Ishikawa (cell line): ENCODE measurements at regions not wholly inside any gene's neighbourhood (a gene's known extent, or its start where the extent isn't known, plus 50 kb on each side); places are given as distances from the start of the nearest gene placed in this dataset.

Experiments
- CEBPB ChIP-seq: IDR thresholded peaks from 2 replicates; pipeline ENCODE4 v1.6.1; 2012
- CREB1 ChIP-seq: IDR thresholded peaks from 2 replicates; pipeline ENCODE4 v1.6.1; 2012; ENCODE audit warnings: low read depth
- EGR1 ChIP-seq: IDR thresholded peaks from 2 replicates; pipeline ENCODE4 v1.6.1; 2012
- EP300 ChIP-seq: IDR thresholded peaks from 2 replicates; pipeline ENCODE4 v1.6.1; 2012; ENCODE audit warnings: borderline replicate concordance
- FOXM1 ChIP-seq: IDR thresholded peaks from 2 replicates; pipeline ENCODE4 v1.6.1; 2012; ENCODE audit warnings: low read depth, borderline replicate concordance
- NFIC ChIP-seq: IDR thresholded peaks from 2 replicates; pipeline ENCODE4 v1.6.1; 2012
- RAD21 ChIP-seq: IDR thresholded peaks from 2 replicates; pipeline ENCODE4 v1.6.1; 2012; ENCODE audit warnings: low read depth
- TAF1 ChIP-seq: IDR thresholded peaks from 2 replicates; pipeline ENCODE4 v1.6.1; 2012; ENCODE audit warnings: low read depth, mild to moderate bottlenecking
- TCF12 ChIP-seq: IDR thresholded peaks from 2 replicates; pipeline ENCODE4 v1.6.1; 2012; ENCODE audit warnings: low read depth
- TEAD4 ChIP-seq: IDR thresholded peaks from 2 replicates; pipeline ENCODE4 v1.6.1; 2012
- USF1 ChIP-seq: IDR thresholded peaks from 2 replicates; pipeline ENCODE4 v1.6.1; 2012
- YY1 ChIP-seq: IDR thresholded peaks from 2 replicates; pipeline ENCODE4 v1.6.1; 2012; ENCODE audit warnings: low read depth
- ZBTB7A ChIP-seq: IDR thresholded peaks from 2 replicates; pipeline ENCODE4 v1.6.1; 2012; ENCODE audit warnings: low read depth
- TF ChIP-seq, protein P1 (sequence below): IDR thresholded peaks from 2 replicates; pipeline ENCODE4 v1.6.1; 2012; ENCODE audit warnings: low read depth, mild to moderate bottlenecking
- TF ChIP-seq, protein P2 (sequence below): IDR thresholded peaks from 2 replicates; pipeline ENCODE4 v1.6.1; 2012

- TF ChIP-seq RAD21 (no peak), NFIC (peak; percentile 66), YY1 (no peak), ZBTB7A (no peak), FOXM1 (no peak), EGR1 (no peak), TAF1 (no peak), CEBPB (no peak), CREB1 (no peak), TCF12 (peak; percentile 16; the same call in 1 of the 2 replicates), USF1 (no peak), TEAD4 (peak; percentile 69), EP300 (peak; percentile 38; the same call in 1 of the 2 replicates)
- TF ChIP-seq, protein P1, sequence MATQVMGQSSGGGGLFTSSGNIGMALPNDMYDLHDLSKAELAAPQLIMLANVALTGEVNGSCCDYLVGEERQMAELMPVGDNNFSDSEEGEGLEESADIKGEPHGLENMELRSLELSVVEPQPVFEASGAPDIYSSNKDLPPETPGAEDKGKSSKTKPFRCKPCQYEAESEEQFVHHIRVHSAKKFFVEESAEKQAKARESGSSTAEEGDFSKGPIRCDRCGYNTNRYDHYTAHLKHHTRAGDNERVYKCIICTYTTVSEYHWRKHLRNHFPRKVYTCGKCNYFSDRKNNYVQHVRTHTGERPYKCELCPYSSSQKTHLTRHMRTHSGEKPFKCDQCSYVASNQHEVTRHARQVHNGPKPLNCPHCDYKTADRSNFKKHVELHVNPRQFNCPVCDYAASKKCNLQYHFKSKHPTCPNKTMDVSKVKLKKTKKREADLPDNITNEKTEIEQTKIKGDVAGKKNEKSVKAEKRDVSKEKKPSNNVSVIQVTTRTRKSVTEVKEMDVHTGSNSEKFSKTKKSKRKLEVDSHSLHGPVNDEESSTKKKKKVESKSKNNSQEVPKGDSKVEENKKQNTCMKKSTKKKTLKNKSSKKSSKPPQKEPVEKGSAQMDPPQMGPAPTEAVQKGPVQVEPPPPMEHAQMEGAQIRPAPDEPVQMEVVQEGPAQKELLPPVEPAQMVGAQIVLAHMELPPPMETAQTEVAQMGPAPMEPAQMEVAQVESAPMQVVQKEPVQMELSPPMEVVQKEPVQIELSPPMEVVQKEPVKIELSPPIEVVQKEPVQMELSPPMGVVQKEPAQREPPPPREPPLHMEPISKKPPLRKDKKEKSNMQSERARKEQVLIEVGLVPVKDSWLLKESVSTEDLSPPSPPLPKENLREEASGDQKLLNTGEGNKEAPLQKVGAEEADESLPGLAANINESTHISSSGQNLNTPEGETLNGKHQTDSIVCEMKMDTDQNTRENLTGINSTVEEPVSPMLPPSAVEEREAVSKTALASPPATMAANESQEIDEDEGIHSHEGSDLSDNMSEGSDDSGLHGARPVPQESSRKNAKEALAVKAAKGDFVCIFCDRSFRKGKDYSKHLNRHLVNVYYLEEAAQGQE = no peak
- TF ChIP-seq, protein P2, sequence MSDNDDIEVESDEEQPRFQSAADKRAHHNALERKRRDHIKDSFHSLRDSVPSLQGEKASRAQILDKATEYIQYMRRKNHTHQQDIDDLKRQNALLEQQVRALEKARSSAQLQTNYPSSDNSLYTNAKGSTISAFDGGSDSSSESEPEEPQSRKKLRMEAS = no peak
Measured at GRCh38 chr17:68184141-68184571, 63.7 kb upstream of the AMZ2 start.

GRCh38 chr17:68184816-68185436, 62.9 kb upstream of the AMZ2 start:
- TF ChIP-seq ZBTB7A = no peak
- TF ChIP-seq TAF1 = no peak
- TF ChIP-seq EGR1 = no peak
- TF ChIP-seq, protein P1 = no peak
- no peak for TF ChIP-seq EP300
- no peak for TF ChIP-seq TEAD4
- TF ChIP-seq, protein P2 = no peak

DNA sequence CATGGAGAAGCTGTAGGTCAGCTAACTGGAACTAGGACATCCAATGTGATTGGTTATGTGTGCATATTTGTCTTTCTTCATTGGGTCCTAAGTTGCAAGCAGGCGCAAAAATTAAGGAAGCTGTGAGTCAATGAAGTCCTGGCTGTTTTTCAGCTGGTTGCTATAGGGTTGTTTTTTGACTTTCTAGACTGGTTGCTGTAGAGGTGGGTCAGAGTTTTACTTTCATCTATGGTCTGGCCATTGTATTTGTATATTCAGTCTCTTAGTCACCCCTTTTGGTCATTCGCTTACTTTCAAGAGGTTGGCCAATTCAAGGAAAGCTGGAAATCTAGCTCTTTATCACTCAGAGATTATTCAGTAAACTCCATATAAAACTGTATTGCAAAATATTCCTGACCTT, 62.0 kb upstream of the AMZ2 start:
- no peak for TF ChIP-seq YY1
- TF ChIP-seq, protein P2 = no peak
- no peak for TF ChIP-seq RAD21
- TF ChIP-seq CREB1 = no peak
- TF ChIP-seq TCF12 = no peak
- no peak for TF ChIP-seq TEAD4
- no peak for TF ChIP-seq ZBTB7A
- no peak for TF ChIP-seq FOXM1
- no peak for TF ChIP-seq USF1
- TF ChIP-seq, protein P1 = no peak

DNA sequence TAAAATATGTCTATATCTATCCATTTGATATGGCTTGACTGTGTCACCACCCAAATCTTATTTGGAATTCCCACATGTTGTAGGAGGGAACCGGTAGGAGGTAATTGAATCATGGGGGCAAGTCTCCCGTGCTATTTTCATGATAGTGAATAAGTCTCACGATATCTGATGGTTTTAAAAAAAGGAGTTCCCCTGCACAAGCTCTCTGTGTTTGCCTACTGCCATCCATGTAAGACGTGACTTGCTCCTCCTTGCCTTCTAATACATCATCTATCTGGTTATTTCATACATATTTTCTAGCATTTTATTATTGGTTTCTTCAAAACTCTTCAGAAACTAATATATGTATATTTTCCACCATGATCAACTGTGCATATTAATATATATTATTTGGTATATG, 57.3 kb upstream of the AMZ2 start:
- TF ChIP-seq CREB1 = no peak
- TF ChIP-seq USF1 = no peak
- TF ChIP-seq FOXM1 = no peak
- TF ChIP-seq RAD21 = no peak
- TF ChIP-seq NFIC = no peak
- TF ChIP-seq EGR1 = no peak
- no peak for TF ChIP-seq YY1
- TF ChIP-seq CEBPB = no peak
- TF ChIP-seq, protein P2 = no peak
- TF ChIP-seq EP300 = no peak
- no peak for TF ChIP-seq TCF12
- TF ChIP-seq TAF1 = no peak
- TF ChIP-seq, protein P1 = no peak
- no peak for TF ChIP-seq ZBTB7A
- TF ChIP-seq TEAD4 = no peak
